ENCODE measurements at regions not wholly inside any gene's neighbourhood (a gene's known extent, or its start where the extent isn't known, plus 50 kb on each side); places are given as distances from the start of the nearest gene placed in this dataset.

GRCh38 chr5:121100931-121101330 is 636.8 kb downstream of the PRR16 start:
- TF ChIP-seq CTCF (conservative IDR thresholded peaks at IDR 0.05) (no peak), ZFX (IDR thresholded peaks at IDR 0.05) (no peak)

All from C4-2B (cell line).